ENCODE measurements at regions not wholly inside any gene's neighbourhood (a gene's known extent, or its start where the extent isn't known, plus 50 kb on each side); places are given as distances from the start of the nearest gene placed in this dataset.

GRCh38 chr21:35360870-35361570, 311.9 kb upstream of the RUNX1 start:
- Mint-ChIP-seq H3K36me3 (ENCODE audit: insufficient read depth in 1 of 3, low read depth in 3 of 3) (peaks cover 0 to 2% (median 0%) of the 10 kb centered on the region in 3 experiments; a peak in 1 of 7 replicates), H3K9me3 (peaks cover 0 to 3% of the 10 kb centered on the region in 2 experiments; a peak in 3 of 5 replicates), H3K27me3 (ENCODE audit: low read depth) (no peaks in the 10 kb centered on the region), H3K27ac (no peak overlapping the region), H3K4me3 (no peak overlapping the region), H3K4me1 (peaks cover 8 to 9% of the 10 kb centered on the region in 2 experiments)
- no peak overlapping the region for H2BK12ac ChIP-seq (ENCODE audit: insufficient read length, low read depth, low read length)
- no peak overlapping the region for H2BK120ac ChIP-seq (ENCODE audit: low read depth, low read length, poor library complexity, severe bottlenecking)
- H3K27ac ChIP-seq (ENCODE audit: insufficient read length, low read depth, low read length), result no peak overlapping the region
- no peaks in the 10 kb centered on the region for H3K79me2 ChIP-seq (ENCODE audit: insufficient read depth, low read length)
- H2BK15ac ChIP-seq (ENCODE audit: low read depth, low read length), result no peak overlapping the region
- H3K4me2 ChIP-seq (ENCODE audit: insufficient read depth, insufficient read length, low read length), result no peak overlapping the region
- no peaks in the 10 kb centered on the region for H3K27me3 ChIP-seq (ENCODE audit: insufficient read depth, low read length)
- no peak overlapping the region for H3K56ac ChIP-seq (ENCODE audit: insufficient read length, low read depth, low read length)
- no peak for TF ChIP-seq CTCF (conservative IDR thresholded peaks at IDR 0.05)
- H4K91ac ChIP-seq (ENCODE audit: insufficient read length, low read depth, low read length), result no peak overlapping the region
- H3K4ac ChIP-seq (ENCODE audit: low read depth, low read length), result no peak overlapping the region
- 100% methylated on average over 1 of the region's 6 CpGs for WGBS (ENCODE audit: extremely low coverage, insufficient read length, low lambda C conversion rate)
- no peak for DNase-seq
- no peak overlapping the region for H3T11ph ChIP-seq (ENCODE audit: low read length)
- H3K23ac ChIP-seq (ENCODE audit: insufficient read length, low read depth, low read length), result no peak overlapping the region
- no peaks in the 10 kb centered on the region for H3K23me2 ChIP-seq (ENCODE audit: insufficient read length, low read depth, low read length, poor library complexity, severe bottlenecking)
- no peak overlapping the region for H4K8ac ChIP-seq (replicated peaks; ENCODE audit: insufficient read length, low read depth, low read length)
- H3K18ac ChIP-seq (ENCODE audit: insufficient read length, low read depth, low read length), result no peak overlapping the region
- no peak overlapping the region for H3K9ac ChIP-seq (ENCODE audit: extremely low read depth, insufficient read length, low read length)
- H3K4me1 ChIP-seq (ENCODE audit: insufficient read depth, low read length), result no peaks in the 10 kb centered on the region; the same call in 1 of the 2 replicates
- H3K9me3 ChIP-seq (ENCODE audit: control insufficient read depth, low read depth, low read length), result no peaks in the 10 kb centered on the region
- no peak overlapping the region for H3K14ac ChIP-seq (ENCODE audit: insufficient read depth, low read length)
- H2AK5ac ChIP-seq (ENCODE audit: insufficient read length, low read length), result no peak overlapping the region
- no peak overlapping the region for H2BK5ac ChIP-seq (ENCODE audit: insufficient read length, low read length)
- no peaks in the 10 kb centered on the region for H4K20me1 ChIP-seq (ENCODE audit: control insufficient read depth, insufficient read depth, insufficient read length)
- no peak overlapping the region for H4K5ac ChIP-seq (ENCODE audit: insufficient read length, low read depth, low read length)
- no peaks in the 10 kb centered on the region for H3K79me1 ChIP-seq (ENCODE audit: insufficient read depth, low read depth, low read length, poor library complexity, severe bottlenecking)
- no peak overlapping the region for H2BK20ac ChIP-seq (ENCODE audit: low read depth, low read length, poor library complexity, severe bottlenecking)
- no peak overlapping the region for H2AFZ ChIP-seq (ENCODE audit: low read length)

Measured in H9 (cell line).